KG1 (cell line): ENCODE measurements at regions not wholly inside any gene's neighbourhood (a gene's known extent, or its start where the extent isn't known, plus 50 kb on each side); places are given as distances from the start of the nearest gene placed in this dataset.

ENCODE experiments used
- DNase-seq: peaks from one replicate; lab custom pipeline; 2025; lab: John Stamatoyannopoulos, UW

DNA sequence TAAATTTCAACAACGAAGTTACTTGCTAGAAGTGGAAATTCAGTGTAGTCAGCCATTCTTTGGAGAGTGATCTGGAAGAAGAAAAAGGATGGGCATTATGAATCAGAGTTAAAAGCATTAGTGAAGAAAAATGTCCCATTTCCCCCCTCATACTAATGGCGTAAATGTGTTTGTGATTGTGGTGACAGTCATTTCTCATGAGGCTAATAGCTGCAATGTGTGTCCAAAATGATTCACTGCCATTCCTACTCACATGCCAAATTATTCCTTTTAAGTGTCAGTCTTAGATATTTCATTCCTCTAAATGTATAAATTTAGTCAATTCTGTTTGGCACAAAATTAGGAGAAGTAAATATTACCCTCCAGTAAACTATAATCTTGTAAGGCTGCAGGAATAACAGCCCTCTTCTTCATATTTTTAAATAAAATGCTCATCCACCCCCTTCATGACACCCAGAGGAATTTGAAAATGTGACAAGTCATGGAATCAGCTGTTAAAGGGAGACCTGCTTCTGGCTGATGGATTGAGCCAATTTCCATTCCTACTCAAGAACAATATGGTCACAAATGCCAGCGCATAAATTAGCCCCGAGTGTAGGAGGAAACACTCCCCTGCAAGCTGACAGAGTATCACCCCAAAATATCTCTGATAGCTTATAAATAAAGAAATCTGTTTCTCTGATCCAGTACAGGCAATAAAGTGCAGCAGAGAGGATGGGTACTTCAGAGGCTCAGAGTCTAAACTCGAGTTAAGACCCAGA lies 912.3 kb upstream of the SEL1L start:
- no peak for DNase-seq

DNA sequence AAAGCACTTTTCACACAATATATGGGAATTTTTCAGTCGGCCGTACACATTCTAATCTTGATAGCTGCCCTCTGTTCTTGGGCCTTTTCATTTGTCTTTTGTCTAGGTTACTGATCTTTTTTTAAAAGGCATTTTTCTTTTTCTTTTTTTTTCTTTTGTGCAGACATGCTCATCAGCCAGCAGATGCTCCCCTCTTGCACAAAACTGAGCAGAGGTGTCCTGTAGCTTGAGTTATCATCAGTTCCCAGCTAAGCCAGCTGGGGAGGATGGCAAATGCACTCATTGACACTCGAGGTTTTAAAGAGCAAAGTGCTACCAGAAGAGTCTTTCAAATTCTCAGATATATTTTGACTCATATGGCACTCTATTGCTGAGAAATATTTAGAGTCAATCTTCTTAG lies 913.9 kb upstream of the SEL1L start:
- no peak for DNase-seq

DNA sequence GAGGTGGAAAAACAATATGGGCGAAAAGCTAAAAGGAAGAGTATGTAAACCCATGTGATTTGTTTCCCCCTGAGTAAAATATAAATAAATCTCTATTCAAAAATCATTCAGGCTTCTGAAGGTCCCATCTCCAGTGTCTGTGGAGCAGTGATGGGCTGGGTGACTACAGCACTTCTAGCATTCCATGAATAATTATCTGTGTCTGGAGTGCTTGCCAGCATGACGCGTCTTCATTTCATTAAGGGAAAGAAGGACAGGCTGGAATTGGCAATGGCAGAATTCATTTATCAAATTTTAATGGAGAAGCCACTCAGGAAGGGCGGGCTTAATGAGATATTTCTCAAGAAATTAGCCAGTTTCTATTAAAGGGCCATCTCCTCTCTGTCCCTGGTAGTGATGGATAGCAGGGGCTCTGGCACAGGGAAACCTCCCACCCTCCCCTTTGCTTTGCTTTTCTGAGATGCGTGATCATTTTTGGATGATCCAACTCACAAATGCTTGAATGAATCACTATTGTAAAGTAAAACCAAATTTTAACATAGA lies 916.3 kb upstream of the SEL1L start:
- no peak for DNase-seq

DNA sequence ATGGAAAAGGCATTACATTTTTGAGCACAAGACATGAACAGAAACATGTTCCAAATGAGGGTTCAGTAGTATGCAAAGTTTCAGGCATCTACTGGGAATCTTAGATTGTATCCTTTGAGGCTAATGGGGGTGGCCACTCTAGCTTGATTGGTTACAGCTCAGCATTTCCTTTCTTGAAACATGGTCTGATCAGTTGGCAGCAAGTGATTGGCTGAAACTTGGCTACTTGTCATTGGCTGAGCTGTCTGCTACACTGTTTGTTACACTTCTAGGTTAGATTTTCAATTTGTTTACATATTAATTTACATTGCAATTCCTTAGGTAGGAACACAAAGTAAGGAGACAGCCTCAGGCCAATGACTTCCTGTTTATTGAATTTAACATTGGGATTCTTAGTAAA lies 918.0 kb upstream of the SEL1L start:
- no peak for DNase-seq

DNA sequence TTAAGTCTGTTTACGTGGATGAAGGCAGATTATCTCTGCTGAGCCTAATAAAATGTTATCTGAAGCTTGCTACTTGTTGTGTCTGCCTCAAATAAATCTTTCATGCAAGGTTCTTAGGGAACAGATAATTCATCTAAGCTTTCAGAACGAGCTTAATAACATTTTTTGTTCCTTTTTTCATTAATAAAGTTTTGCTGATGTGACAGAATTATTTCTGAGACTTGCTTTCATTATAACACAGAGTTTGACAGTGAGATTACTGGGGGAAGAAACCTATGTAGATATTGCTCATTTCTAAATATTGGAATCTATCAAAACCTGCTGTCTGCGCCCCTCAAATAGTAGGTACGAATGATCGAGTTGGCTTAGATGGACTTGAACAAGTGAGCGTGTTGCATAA lies 948.7 kb upstream of the SEL1L start:
- DNase-seq, result no peak

DNA sequence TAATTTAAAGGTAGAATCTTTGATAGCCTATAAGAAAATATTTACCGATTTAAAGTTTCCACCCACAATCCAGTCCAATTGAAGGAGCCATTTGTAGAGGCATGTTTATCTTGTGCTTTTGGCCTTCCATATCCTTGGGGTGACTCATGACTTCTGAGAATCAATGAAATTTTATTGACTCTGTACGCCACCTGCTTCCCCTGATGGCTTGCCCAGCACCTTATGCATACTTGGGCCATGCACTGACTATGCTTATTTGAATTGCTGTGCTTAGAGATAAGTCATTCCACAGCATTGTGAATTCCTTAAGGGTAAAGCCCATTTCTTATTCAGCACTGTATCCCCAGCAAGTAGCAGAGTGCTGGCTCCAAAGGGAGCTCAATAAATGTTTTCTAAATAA lies 954.8 kb upstream of the SEL1L start:
- DNase-seq, result no peak

DNA sequence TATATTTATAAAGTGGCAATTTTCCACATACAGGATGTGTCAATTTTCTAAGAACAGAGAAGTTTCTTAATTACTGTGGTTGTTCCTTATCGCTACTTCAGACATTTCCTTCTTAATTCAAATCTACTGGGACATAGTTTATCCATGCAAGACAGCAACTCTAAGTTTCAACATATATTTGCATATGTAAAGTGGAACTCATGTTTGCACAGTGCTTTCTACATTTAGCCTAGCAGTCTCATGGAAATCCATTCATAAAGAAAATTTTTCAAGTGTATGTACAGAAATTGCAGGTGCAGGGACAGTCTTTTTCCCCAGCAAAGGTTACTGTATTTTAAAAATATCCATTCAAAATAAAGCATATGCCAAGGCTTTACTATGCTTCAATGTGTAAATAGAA lies 956.7 kb upstream of the SEL1L start:
- DNase-seq, result no peak

DNA sequence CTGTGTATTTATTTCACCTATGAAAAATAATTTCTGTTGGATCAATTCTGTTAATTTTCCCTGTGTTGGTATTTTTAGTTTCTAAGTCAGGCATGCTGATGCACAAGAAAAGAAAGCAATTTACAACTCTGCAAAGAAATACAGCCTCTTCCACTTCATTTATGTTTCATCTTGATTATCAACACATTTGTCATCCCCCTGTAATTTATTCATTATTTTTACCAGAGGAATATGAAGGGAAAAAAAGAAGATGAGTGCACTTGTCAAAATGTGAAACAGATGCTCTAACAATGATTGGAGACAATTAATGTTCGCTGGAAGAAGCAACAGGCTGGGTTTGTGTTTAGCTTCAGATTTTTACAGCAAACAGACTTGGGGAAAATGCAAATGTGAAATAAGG lies 958.5 kb upstream of the SEL1L start:
- no peak for DNase-seq

DNA sequence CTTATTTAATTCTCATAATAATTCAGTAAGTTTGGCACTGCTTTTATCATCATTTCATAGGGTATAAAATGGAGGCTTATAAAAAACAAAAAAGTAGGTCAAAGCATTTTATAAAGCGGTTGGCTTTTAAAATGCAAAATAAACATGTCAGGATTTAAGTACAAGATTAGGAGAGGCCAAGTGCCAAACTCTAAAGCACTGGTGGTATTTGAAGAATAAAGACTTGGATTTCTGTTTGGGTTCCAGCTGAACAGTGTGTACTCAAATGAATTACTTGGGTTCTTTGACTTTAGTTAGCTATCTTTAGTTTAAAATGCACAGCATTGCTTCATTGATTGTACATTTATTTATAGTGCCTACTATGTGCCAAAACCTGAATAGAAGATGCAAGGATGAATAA lies 966.6 kb upstream of the SEL1L start:
- no peak for DNase-seq

DNA sequence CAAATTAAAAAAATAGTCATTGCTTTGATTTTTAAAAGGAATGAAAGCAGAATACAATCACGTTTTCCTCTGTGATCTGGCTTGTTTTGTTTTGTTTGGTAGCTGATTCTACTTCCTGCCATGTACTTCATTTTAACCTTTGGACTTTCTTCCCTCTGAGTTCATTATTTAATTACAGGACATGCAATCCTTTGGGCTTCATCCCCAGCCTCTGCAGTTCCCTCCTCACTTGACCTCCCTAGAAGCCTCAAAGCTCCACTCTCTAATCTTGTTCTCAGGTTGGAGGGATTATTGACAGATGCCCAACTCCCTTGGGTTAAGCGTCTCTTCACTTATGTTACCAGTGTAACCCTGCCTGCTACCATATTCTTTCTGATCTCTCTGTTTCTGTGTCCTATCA lies 967.9 kb upstream of the SEL1L start:
- no peak for DNase-seq

DNA sequence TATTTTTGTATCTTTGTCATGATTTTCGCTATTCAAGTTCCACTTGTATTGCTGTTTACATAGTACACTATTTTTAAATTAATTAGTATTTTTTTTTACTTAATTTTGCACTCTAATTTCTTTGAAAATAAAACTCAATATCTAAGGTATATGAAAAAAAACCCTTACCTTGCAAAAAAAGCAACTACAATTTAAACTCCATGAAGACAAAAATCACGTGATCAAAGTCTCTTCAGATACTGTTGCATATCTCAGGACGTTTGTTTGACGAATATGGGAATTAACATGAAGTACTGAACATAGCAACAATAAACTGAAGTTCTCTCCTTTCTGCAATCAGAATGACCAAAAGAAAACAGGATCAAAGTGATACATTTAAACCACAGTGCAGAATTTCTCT lies 968.4 kb upstream of the SEL1L start:
- no peak for DNase-seq

DNA sequence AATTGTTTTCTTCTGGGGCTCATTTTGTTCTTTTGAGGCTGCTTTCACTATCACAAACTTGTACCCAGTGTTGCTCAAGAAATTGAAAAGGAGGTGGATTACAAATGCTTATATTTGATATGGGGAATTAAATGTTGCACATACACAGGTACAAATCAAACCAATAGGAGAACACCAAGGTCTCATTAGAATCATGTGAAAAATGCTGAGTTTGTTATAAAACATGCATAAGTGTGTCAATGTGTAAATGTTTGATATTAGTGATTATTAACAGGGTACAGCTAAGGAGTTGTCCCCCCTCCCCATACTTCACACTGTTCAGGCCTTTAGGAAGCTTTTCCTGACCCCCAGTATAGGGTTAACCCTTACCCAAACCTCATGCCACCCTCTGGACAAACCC lies 971.2 kb upstream of the SEL1L start:
- DNase-seq, result no peak

DNA sequence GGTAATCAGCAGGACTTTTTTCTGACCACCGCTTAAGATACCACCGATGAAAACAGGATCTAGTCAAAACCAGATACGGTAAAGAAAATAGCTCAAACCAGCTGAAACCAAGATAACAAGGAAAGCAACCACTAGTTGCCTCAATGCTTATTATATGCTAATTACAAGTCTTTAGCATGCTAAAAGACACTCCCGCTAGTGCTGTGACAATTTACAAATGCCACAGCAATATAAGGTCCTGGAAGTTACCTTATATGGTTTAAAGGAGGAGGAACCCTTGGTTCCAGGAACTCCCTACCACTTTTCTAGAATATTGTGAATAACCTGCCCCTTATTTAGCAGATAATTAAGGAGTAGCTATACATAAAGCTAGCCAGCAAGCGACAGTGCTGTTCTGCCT lies 976.4 kb upstream of the SEL1L start:
- DNase-seq, result no peak

DNA sequence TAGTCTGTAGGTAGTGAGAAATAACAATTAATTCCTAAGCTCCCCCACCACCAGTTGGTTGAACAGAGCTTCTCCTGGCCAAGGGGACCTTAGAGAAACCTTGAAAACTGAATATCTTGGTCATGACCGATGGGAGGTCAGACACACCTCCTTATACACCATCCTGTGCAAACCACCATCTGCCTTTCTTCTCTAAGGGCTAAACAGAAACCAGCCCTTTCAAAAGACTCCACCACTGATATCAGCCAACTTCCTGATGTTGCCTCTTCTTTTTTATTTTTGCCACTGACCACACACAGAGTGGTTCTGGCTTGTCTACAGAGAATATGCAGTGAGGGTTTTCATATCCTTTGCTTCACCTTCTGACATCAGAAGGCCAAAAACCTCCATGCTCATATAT lies 977.7 kb upstream of the SEL1L start:
- DNase-seq, result no peak

DNA sequence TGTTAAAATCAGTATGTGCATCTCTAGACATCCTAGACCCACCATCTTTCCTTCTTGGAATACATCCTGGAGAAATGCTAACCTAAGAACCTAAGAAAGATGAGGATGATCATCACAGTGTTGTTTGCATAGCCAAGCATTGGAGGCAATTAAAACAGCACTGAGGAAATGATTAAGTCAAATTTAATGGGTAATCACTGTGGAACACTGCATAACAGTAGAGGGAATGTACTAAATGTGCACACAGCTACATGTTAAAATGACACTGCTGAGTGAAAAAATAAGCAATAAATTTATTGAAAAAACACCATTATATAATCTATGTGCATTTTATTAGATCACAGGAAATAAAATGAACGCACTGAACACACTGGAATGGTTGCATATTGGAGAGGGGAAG lies 987.1 kb upstream of the SEL1L start:
- DNase-seq, result no peak

DNA sequence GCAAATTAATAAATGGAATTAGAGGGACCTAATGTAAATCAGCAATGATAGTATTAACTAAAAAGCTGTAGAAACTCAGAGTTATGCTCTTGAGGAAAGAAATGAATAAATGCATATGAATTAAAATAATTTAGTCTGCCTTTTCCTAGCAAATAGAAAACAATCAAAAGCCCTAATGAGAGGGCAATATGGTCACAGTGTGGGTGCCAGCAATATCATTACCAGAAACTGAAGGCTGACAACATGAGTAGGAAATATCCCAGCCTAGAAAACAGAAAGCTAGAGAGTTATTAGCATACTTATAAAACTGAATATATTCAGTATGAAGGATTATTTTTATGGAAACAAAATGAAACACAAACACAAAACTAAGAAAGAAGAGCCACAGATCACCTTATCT lies 987.5 kb upstream of the SEL1L start:
- DNase-seq, result no peak

DNA sequence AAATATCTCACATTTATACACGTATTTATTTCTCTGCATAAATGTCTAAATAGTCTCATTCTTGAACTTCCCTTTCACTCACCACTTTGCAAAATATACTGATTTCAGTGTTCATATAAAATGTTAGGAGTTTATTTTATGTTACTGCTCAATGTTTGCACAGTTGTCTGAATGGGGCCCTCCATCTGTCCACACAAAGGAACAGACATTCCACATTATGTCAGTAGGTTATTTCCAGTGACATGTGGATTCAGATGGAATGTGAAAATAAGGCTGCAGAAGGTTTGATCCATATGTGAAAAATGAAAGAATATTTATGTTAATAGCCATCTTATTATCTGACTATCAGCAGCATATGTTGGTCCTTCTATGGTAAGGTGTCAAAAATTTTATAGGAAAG lies 994.4 kb upstream of the SEL1L start:
- DNase-seq, result no peak

DNA sequence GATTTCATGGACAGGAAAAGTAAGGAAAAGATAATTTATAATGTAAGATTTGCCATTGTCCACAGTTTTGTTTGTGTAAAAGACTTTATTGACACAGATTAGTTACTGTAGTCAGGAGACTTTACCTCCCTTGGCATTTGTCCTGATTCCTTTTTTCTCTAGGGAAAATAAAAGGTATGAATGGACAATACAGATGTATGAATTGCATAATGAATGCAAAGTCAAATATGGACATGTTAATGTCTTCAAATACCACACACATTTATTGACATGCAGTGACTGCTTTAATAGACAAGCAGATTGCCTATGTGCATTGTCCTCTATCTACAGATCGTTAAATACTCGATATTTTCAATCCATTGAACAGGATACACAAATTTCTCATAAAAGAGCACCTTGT lies 999.7 kb upstream of the SEL1L start:
- DNase-seq, result no peak

DNA sequence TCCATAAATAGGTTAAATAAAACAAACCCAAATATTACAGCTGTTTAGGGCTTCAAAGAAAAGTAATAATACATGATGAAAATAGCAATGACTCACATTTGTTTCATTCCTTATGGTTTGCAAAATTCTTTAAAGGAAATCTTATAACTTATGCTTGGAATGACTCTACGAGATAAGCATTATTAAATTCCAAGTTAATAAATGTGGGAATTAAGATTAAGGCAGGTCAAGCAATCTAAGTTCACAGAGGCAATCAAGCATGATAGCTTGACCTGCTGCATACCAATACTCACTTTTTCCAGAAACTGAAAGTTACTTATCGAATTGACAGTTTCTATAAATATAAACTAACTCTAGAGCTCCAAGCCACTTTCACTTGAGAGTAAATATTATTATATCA lies 1002.9 kb upstream of the SEL1L start:
- DNase-seq, result no peak

DNA sequence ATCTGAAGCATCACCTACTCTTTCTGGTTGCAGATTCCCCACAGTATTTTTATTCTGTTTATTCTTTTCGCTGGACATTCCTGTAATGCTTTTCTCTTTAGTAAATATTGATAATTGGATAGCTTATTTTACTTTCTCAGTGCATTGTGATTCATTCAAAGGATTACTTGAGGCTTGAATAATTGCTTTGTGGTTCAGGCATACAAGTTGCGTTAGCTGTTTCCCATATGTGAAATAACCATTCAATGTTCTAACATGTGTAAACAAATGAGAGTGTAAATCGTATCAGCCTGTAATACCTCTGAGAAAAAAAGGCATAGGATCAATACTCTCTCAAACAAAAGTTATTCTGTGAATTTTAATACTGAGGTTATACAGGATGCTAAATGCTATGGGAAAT lies 1004.2 kb upstream of the SEL1L start:
- no peak for DNase-seq

DNA sequence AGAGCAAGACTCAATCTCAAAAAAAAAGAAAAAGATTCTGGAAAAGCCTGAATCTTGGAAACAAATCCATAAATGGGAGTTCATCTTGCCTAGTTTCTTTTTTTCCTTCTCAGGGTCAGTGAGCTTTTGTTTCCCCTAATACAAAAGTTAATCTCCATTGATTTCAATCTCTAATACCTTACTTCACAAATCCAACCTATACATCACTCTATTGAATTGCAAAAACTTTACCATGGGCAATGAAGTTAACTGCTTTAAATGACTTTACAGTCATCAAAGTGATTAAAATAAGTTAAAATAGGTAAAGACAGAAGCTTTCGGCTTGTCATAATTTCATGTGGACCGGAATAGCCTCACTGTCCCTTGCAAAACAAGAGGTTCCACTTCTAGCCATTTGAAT lies 1012.7 kb upstream of the SEL1L start:
- no peak for DNase-seq

DNA sequence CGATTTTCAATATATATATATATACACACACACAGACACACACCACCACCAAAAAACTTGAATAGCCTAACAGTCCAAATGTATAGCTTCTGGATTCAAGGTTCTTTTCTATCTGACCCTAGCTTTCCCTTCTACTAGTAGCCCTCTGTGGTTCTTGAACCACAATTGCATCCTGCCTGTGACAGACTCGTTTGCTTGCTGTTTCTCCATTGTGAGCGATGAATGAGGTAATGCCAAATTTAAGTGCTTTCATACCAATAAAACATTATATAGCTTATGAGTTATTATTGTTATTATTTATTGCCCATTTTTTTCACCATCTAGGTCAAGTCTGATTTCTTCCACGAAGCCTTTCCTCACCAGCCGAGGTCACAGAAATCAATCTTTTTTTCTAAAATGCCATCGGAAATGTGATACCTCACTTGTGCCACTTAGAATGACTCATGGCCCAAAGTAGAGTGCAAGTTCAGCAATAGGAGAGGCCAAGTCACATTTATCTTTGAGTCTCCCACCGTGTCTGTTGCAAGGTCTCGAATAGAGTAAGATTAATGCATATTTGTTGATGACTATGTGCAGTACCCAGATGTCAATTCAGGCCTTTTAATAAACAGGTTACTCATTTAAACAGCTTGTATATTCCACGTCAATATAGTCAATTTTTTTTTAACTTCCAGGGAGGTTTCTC lies 1015.8 kb upstream of the SEL1L start:
- no peak for DNase-seq

DNA sequence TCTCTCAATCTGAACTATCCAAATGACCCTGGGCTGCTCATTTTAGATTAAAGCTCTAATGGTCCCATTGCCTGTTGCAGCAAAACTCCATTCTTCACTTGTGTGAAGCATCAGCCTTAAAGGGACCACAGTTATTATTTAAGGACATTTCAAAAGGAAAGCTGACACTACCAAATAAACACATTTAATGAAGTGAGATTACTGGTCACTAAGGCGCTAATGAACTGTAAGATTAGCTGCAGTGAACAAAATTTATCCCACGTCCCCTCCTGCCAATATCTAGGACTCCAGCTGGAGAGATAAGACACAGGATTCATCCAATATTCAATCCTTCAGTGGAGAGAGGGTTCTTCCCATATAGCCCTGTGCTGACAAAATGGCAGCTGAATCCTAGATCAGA lies 1029.2 kb upstream of the SEL1L start:
- DNase-seq, result no peak

DNA sequence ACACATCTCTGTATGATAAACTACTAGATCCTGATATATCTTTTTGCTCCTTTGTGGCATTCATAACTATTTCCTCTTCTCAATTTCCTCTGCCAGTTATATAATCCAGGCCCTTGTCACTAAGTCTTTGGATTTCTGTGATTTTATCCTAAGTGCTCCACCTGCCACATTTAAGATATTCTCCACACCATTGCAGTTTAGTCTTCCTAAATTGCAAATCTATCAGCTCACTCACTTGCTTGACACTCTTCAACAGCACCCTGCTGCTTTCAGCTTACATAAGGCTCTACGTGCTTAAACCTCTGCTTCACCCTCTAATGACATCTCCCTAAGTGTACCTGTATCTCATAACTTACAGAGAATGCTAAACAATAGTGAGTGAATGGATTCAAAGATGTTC lies 1032.2 kb upstream of the SEL1L start:
- DNase-seq, result no peak
